ENCODE measurements at regions not wholly inside any gene's neighbourhood (a gene's known extent, or its start where the extent isn't known, plus 50 kb on each side); places are given as distances from the start of the nearest gene placed in this dataset.
A peak's percentile ranks its signal among the peaks of the same experiment; 100 is the strongest.

- DNase-seq (ENCODE audit: low read depth in 1 of 2, low spot score in 1 of 2), result no peak
- no peak for TF ChIP-seq JUND (IDR thresholded peaks at IDR 0.05; ENCODE audit: low read depth)
- in situ Hi-C loops (cut with HindIII; ENCODE audit: low pct_unique_long_range_greater_than_20kb, low sequenced_read_pairs), result no loop called here
Observed at GRCh38 chr2:175318542-175318941, 137.0 kb upstream of the ATP5MC3 start.

- in situ Hi-C loops (cut with HindIII; ENCODE audit: low pct_unique_long_range_greater_than_20kb, low sequenced_read_pairs), result no loop called here
- DNase-seq (ENCODE audit: low read depth in 1 of 2, low spot score in 1 of 2), result no peak
- TF ChIP-seq JUND (IDR thresholded peaks at IDR 0.05; ENCODE audit: low read depth), result no peak
Observed at GRCh38 chr2:175317751-175318150, 136.2 kb upstream of the ATP5MC3 start.

- in situ Hi-C loops (cut with HindIII; ENCODE audit: low pct_unique_long_range_greater_than_20kb, low sequenced_read_pairs), result no loop called here
- no peak for DNase-seq (ENCODE audit: low read depth in 1 of 2, low spot score in 1 of 2)
- TF ChIP-seq JUND (IDR thresholded peaks at IDR 0.05; ENCODE audit: low read depth), result no peak
Observed at GRCh38 chr2:175312137-175312536, 130.6 kb upstream of the ATP5MC3 start.

- no peak for DNase-seq (ENCODE audit: low read depth in 1 of 2, low spot score in 1 of 2)
- in situ Hi-C loops (cut with HindIII; ENCODE audit: low pct_unique_long_range_greater_than_20kb, low sequenced_read_pairs), result no loop called here
- no peak for TF ChIP-seq JUND (IDR thresholded peaks at IDR 0.05; ENCODE audit: low read depth)
Observed at GRCh38 chr2:175310813-175311504, 129.4 kb upstream of the ATP5MC3 start.

- TF ChIP-seq JUND (IDR thresholded peaks at IDR 0.05; ENCODE audit: low read depth), result no peak
- in situ Hi-C loops (cut with HindIII; ENCODE audit: low pct_unique_long_range_greater_than_20kb, low sequenced_read_pairs), result no loop called here
- peak; percentile 19 to 42 for DNase-seq (ENCODE audit: low read depth in 1 of 2, low spot score in 1 of 2)
Observed at GRCh38 chr2:175309799-175310198, 128.3 kb upstream of the ATP5MC3 start.

- in situ Hi-C loops (cut with HindIII; ENCODE audit: low pct_unique_long_range_greater_than_20kb, low sequenced_read_pairs), result no loop called here
- DNase-seq (ENCODE audit: low read depth in 1 of 2, low spot score in 1 of 2), result no peak
- TF ChIP-seq JUND (IDR thresholded peaks at IDR 0.05; ENCODE audit: low read depth), result no peak
Observed at GRCh38 chr2:175308005-175308404, 126.5 kb upstream of the ATP5MC3 start.

- in situ Hi-C loops (cut with HindIII; ENCODE audit: low pct_unique_long_range_greater_than_20kb, low sequenced_read_pairs), result no loop called here
- TF ChIP-seq JUND (IDR thresholded peaks at IDR 0.05; ENCODE audit: low read depth), result no peak
- no peak for DNase-seq (ENCODE audit: low read depth in 1 of 2, low spot score in 1 of 2)
Observed at GRCh38 chr2:175304541-175304940, 123.0 kb upstream of the ATP5MC3 start.

GRCh38 chr2:175293776-175294175, 112.3 kb upstream of the ATP5MC3 start:
- in situ Hi-C loops (cut with HindIII; ENCODE audit: low pct_unique_long_range_greater_than_20kb, low sequenced_read_pairs), result no loop called here
- TF ChIP-seq JUND (IDR thresholded peaks at IDR 0.05; ENCODE audit: low read depth), result no peak
- DNase-seq (ENCODE audit: low read depth in 1 of 2, low spot score in 1 of 2), result no peak

- in situ Hi-C loops (cut with HindIII; ENCODE audit: low pct_unique_long_range_greater_than_20kb, low sequenced_read_pairs), result no loop called here
- no peak for DNase-seq (ENCODE audit: low read depth in 1 of 2, low spot score in 1 of 2)
- no peak for TF ChIP-seq JUND (IDR thresholded peaks at IDR 0.05; ENCODE audit: low read depth)
Observed at GRCh38 chr2:175293195-175293594, 111.7 kb upstream of the ATP5MC3 start.

- in situ Hi-C loops (cut with HindIII; ENCODE audit: low pct_unique_long_range_greater_than_20kb, low sequenced_read_pairs), result no loop called here
- DNase-seq (ENCODE audit: low read depth in 1 of 2, low spot score in 1 of 2), result no peak
- TF ChIP-seq JUND (IDR thresholded peaks at IDR 0.05; ENCODE audit: low read depth), result no peak
Observed at GRCh38 chr2:175282886-175283285, 101.4 kb upstream of the ATP5MC3 start.

- peak; percentile 28 to 44 for DNase-seq (ENCODE audit: low read depth in 1 of 2, low spot score in 1 of 2)
- in situ Hi-C loops (cut with HindIII; ENCODE audit: low pct_unique_long_range_greater_than_20kb, low sequenced_read_pairs), result no loop called here
- no peak for TF ChIP-seq JUND (IDR thresholded peaks at IDR 0.05; ENCODE audit: low read depth)
Observed at GRCh38 chr2:175282300-175282699, 100.8 kb upstream of the ATP5MC3 start.

- DNase-seq (ENCODE audit: low read depth in 1 of 2, low spot score in 1 of 2), result no peak
- in situ Hi-C loops (cut with HindIII; ENCODE audit: low pct_unique_long_range_greater_than_20kb, low sequenced_read_pairs), result no loop called here
- TF ChIP-seq JUND (IDR thresholded peaks at IDR 0.05; ENCODE audit: low read depth), result no peak
Observed at GRCh38 chr2:175277772-175278171, 96.3 kb upstream of the ATP5MC3 start.

- in situ Hi-C loops (cut with HindIII; ENCODE audit: low pct_unique_long_range_greater_than_20kb, low sequenced_read_pairs), result no loop called here
- peak in 1 of 2 experiments; percentile 3 for DNase-seq (ENCODE audit: low read depth in 1 of 2, low spot score in 1 of 2)
Observed at GRCh38 chr2:175275539-175275938, 94.0 kb upstream of the ATP5MC3 start.

GRCh38 chr2:175259164-175259563, 77.7 kb upstream of the ATP5MC3 start:
- no peak for TF ChIP-seq JUND (IDR thresholded peaks at IDR 0.05; ENCODE audit: low read depth)
- no peak for DNase-seq (ENCODE audit: low read depth in 1 of 2, low spot score in 1 of 2)
- in situ Hi-C loops (cut with HindIII; ENCODE audit: low pct_unique_long_range_greater_than_20kb, low sequenced_read_pairs), result no loop called here

More at GRCh38 chr2:175275539-175275938, 94.0 kb upstream of the ATP5MC3 start:
- TF ChIP-seq JUND (IDR thresholded peaks at IDR 0.05; ENCODE audit: low read depth), result no peak

Measured in T47D (cell line).